DMS53 (cell line): ENCODE measurements at regions not wholly inside any gene's neighbourhood (a gene's known extent, or its start where the extent isn't known, plus 50 kb on each side); places are given as distances from the start of the nearest gene placed in this dataset.
"Not testable (repeated sequence)": the region's sequence is repeated elsewhere in the genome, so short reads cannot be mapped to it uniquely, and the experiment has no call there.

ENCODE experiments used
- DNase-seq: peaks from one replicate; lab custom pipeline; 2025; lab: John Stamatoyannopoulos, UW

DNA sequence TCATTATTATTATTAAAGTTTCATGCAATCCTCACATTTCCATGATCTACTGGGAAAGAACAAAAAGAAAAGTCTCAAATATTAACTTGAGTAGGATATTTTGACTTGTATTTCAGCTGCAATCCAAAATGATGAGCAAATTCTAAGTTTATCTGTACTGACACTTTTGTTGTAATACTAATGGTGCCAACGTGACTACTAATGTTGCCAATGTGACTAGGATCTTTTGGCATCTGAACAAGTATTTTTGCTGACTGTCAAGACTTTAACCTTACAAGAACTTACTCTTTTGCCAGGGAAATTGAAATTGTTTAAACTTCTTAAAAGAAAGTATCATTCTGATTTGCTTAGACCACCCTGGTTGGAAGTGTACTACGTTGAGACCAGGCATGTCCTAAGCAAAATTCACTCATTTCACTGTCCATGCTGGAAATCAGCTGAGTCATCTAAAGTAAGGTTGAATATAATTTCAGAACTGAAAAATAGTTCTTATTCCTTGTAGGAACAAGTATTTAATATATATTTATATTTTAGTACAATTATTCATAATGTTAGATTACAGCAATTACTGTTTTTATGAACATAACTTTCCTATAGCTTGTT is 78.5 kb upstream of the LYZL1 start:
- no peak for DNase-seq

DNA sequence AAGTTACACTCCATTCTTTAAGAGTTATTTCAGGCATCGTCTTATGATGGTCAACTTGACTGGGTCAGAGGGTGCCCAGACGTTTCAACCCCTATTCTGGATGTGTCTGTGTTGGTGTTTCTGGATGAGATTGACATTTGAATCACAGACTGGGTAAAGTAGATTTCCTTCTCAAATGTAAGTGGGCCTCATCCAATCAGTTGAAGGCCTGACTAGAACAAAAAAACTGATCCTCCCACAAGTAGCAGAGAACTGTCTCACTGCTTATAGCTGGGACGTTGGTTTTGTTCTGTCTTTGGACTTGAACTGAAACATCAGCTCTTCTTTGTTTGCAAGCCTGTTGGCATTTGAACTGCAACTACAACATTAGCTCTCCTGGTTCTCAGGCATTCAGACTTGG is 76.3 kb upstream of the LYZL1 start:
- no peak for DNase-seq

DNA sequence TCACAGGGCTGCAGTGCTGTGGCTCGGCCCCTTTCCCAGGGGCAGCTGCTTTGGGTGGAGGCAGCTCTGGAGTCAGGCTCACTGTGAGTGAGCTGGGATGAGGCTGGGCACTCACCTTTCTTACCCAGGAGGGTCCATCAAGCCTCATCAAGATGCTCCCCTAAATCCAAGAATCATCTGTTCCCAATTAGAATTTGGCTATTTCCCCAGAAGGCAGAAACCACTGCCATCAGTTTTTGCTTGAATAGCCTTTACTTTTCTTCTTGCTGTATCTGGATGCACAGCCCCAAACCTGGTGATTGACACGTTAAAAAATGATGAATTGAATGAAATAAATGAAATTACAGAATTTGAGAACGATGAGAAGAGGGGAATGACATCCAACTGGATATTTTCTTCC is 74.3 kb upstream of the LYZL1 start:
- DNase-seq = no peak

DNA sequence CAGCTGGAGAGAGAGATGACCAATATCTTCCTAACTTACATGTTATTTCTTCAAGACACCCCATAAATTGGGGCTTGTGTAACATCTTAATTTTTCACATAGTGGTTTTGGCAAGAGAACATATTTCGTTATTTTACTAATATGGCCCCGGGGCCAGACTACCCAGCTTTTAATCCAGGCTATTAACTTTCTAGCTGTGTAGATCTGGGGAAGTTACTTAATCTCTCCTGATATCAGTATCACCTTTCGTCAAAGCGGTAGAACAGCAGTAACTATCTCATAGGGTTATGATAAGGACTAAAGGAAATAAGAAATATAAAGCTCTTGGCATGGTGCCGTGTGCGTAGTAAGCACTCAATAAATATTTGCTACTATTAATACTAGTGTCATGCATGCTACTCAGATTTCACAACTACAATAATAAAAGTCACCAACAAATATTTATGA is 71.6 kb upstream of the LYZL1 start:
- DNase-seq = no peak

DNA sequence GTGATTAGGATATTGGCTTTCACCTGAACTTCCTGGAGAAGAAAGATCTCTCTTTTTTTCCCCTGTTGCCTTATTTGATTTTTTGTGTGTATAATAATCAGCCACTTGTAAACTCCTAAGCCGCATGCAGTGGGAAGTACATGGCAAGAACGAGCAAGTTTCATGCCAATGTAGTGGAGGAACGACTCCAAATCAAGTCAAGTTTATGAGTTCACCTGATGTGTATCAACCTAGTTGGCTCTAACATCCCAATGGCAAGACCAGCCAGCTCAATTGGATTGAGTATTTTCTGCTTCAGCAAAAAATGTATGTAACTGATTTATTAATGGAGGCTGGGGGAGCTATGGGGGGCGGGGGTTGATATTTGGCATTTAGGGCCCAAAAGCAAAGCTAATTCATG is 65.5 kb upstream of the LYZL1 start:
- DNase-seq = no peak

DNA sequence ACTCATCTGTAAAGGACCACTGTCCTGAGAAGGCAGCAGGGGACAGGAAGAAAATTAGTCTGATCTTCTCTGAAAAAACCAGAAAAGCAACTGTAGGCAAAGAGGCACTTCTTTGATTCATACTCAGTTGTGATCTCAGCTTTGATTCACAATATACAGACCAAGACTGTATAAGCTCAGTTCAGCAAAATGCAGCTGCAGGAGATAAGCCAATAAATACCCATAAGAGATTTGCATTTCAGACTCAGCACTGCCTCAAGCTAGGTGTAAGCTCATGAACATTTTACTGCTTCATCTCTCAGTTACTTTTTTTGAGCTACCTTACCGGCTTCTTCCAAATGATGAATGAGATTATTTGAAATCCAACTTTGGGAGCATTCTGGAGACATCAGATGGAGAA is 64.2 kb upstream of the LYZL1 start:
- DNase-seq = no peak

DNA sequence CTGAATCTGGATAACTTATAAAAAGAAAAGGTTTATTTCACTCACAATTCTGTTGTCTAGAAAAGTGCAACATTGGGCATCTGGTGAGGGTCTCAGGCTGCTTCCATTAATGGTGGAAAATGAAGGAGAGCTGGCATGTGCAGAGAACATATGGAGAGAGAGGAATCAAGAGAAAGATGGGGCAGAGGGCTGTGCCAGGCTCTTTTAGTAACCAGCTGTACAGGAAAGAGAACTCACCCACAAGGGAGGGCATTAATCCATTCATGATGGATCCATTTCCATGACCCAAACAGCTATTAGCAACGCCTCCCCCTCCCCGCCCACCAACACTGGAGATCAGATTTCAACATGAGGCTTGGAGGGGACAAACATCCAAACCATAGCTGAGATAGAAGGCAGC is 61.7 kb upstream of the LYZL1 start:
- no peak for DNase-seq

DNA sequence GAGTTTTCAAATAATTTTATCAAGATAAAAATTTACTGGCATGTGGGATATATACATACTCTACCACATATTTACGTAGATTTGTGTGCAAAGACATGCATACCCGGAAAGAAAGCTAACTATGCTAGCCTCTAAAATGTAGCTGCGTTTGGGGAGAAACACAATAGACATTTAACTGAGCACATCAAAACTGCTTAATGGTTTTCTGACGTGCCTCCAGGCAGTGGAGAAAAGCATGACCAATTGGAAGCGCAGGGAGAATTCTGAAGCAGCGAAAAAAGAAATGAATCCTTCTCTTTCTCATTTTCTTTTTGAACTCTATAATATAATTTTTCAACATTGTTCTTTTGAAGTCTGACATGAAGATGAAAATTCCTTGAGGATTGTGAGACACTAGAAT is 60.3 kb upstream of the LYZL1 start:
- DNase-seq = no peak

DNA sequence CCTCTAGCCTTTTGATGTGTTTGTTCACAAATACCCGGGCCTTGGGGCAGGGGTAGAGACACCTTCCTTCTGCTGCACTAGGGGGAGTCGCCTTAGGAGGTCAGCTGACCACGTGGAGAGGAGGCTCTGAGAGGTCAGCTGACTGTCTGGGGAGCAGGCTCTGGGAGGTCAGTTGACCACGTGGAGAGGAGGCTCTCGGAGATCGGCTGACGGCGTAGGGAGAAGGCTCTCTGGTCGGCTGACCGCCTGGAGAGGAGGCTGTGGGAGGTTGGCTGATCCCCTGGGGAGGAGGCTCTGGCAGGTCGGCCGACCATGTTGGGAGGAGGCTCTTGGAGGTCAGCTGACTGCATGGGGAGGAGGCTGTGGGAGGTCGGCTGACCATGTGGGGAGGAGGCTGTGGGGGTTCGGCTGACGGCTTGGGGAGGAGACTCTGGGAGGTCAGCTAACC is 59.6 kb upstream of the LYZL1 start:
- no peak for DNase-seq

DNA sequence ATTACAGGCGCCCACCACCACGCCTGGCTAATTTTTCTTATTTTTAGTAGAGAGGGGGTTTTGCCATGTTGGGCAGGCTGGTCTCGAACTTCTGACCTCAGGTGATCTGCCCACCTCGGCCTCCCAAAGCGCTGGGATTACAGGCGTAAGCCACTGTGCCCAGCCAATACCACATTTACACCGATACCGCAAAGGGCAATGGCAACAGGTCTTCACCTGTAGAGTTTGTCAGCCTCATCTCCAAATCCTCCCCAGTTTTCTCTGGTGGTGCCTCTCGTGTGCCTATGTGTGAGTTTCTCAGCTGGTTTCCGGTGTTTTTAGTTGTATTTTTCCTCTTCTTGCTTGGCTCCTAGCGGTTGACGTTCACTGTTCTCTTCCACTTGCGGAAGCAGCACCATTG is 52.0 kb upstream of the LYZL1 start:
- not testable (repeated sequence) for DNase-seq

DNA sequence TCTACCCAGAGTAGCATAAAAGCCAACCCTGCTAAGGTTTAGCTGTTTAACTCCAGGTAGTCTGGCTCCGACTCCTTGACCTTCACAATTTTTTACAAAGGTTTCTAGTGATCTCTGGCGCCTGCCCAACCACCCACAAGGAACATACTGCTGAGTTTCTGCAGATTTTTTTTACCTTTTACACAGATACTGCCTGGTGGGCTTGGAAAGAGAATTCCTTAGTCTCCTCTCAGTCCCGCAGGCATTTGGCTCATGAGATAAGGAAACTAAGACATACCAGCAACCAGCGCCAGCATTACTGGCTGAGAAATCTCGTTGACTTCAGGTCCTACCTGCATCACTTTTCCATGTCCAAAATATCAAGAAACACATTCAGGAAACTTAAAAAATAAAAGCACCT is 51.1 kb upstream of the LYZL1 start:
- no peak for DNase-seq

DNA sequence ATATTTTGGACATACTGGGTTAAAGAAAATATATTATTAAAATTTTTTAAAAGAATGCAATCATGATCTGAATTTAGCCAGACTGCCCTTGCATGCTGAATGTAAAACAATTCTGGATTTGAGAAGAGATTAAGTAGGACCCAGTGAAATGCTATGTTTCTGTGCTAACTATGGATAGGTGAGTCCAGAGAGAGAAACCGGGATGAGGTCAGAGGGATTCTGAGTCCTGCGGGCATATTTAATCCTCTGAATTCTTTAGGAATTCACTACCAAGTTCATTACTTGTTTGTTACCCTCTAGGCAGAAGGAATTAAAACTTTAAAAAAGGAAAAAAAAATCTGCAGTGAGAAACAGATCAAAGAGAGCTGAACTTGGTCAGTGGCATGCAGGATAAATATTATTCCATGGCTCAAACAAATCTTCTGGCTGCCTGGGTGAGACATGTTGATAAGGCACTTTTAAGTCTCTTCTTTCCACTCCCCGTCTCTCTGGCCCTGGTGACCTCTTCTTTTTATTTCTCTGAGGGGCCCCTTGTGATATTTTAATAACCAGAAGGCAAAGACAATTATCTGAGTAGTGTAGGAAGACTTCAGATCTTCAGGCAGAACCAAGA is 50.2 kb upstream of the LYZL1 start:
- DNase-seq = no peak
